GM18951 (cell line): ENCODE measurements at regions not wholly inside any gene's neighbourhood (a gene's known extent, or its start where the extent isn't known, plus 50 kb on each side); places are given as distances from the start of the nearest gene placed in this dataset.

Experiments
- POLR2A ChIP-seq: IDR thresholded peaks from 4 replicates; pipeline ENCODE4 v1.6.1; 2011; ENCODE audit warnings: mild to moderate bottlenecking; ENCODE audit not compliant: insufficient read length, insufficient read depth; ENCODE audit errors: extremely low read depth
- in situ Hi-C: fragments of 300-500 bp; cut with MboI; formaldehyde crosslinking; loops from one replicate; pipeline ENCODE4 v1.12.0; 2022; ENCODE audit warnings: low sequenced_read_pairs, mixed read lengths, inconsistent platforms; ENCODE audit not compliant: unreplicated experiment

- in situ Hi-C loops: no loop called here
- no peak for TF ChIP-seq POLR2A
Observed at GRCh38 chr2:208929139-208929864, 494.5 kb upstream of the MAP2 start.

- TF ChIP-seq POLR2A: no peak
- in situ Hi-C loops: no loop called here
Observed at GRCh38 chr2:208929894-208930427, 493.9 kb upstream of the MAP2 start.

- TF ChIP-seq POLR2A: no peak
- in situ Hi-C loops: no loop called here
Observed at GRCh38 chr2:208935531-208935930, 488.3 kb upstream of the MAP2 start.

GRCh38 chr2:208937521-208937920, 486.3 kb upstream of the MAP2 start:
- no peak for TF ChIP-seq POLR2A
- in situ Hi-C loops: no loop called here

- in situ Hi-C loops: no loop called here
- no peak for TF ChIP-seq POLR2A
Observed at GRCh38 chr2:208939852-208940251, 484.0 kb upstream of the MAP2 start.

GRCh38 chr2:208945719-208946256, 478.1 kb upstream of the MAP2 start:
- in situ Hi-C loops: no loop called here
- TF ChIP-seq POLR2A: no peak

GRCh38 chr2:208948073-208948472, 475.8 kb upstream of the MAP2 start:
- in situ Hi-C loops: no loop called here
- TF ChIP-seq POLR2A: no peak

- TF ChIP-seq POLR2A: no peak
- in situ Hi-C loops: no loop called here
Observed at GRCh38 chr2:208970070-208970469, 453.8 kb upstream of the MAP2 start.

- TF ChIP-seq POLR2A: no peak
- in situ Hi-C loops: no loop called here
Observed at GRCh38 chr2:208977582-208977981, 446.3 kb upstream of the MAP2 start.

- no peak for TF ChIP-seq POLR2A
- in situ Hi-C loops: no loop called here
Observed at GRCh38 chr2:208978946-208979345, 444.9 kb upstream of the MAP2 start.

GRCh38 chr2:208980321-208980720, 443.5 kb upstream of the MAP2 start:
- TF ChIP-seq POLR2A: no peak
- in situ Hi-C loops: no loop called here

- in situ Hi-C loops: no loop called here
- TF ChIP-seq POLR2A: no peak
Observed at GRCh38 chr2:208982831-208983230, 441.0 kb upstream of the MAP2 start.

- in situ Hi-C loops: no loop called here
- no peak for TF ChIP-seq POLR2A
Observed at GRCh38 chr2:208983486-208983885, 440.4 kb upstream of the MAP2 start.

GRCh38 chr2:208984376-208985090, 439.3 kb upstream of the MAP2 start:
- in situ Hi-C loops: no loop called here
- TF ChIP-seq POLR2A: no peak

- in situ Hi-C loops: no loop called here
Observed at GRCh38 chr2:208985644-208986043, 438.2 kb upstream of the MAP2 start.

More at GRCh38 chr2:208985644-208986043, 438.2 kb upstream of the MAP2 start:
- TF ChIP-seq POLR2A: no peak
